HFFc6 (cell line): ENCODE measurements at regions not wholly inside any gene's neighbourhood (a gene's known extent, or its start where the extent isn't known, plus 50 kb on each side); places are given as distances from the start of the nearest gene placed in this dataset.

Source experiments
- DNase-seq: peaks from one replicate; pipeline ENCODE4 v3.0.0-alpha.2; 2018
- H3K27ac Mint-ChIP-seq: 2 replicates; pipeline ENCODE4 v1.8.0; 2020; ENCODE audit warnings: mild to moderate bottlenecking, mixed read lengths
- H3K27me3 Mint-ChIP-seq: 2 replicates; pipeline ENCODE4 v1.8.0; 2021; ENCODE audit warnings: mild to moderate bottlenecking, moderate library complexity, mixed read lengths; ENCODE audit not compliant: insufficient read depth
- H3K36me3 Mint-ChIP-seq: 2 replicates; pipeline ENCODE4 v1.8.0; 2021; ENCODE audit warnings: low read depth, mixed read lengths
- H3K4me1 Mint-ChIP-seq: 2 replicates; pipeline ENCODE4 v1.8.0; 2020; ENCODE audit warnings: low read depth, mixed read lengths
- H3K4me3 Mint-ChIP-seq: 2 replicates; pipeline ENCODE4 v1.8.0; 2020; ENCODE audit warnings: mild to moderate bottlenecking, moderate library complexity, mixed read lengths
- H3K9me3 Mint-ChIP-seq: 2 replicates; pipeline ENCODE4 v1.8.0; 2020; ENCODE audit warnings: mild to moderate bottlenecking, mixed read lengths
- TF ChIP-seq, protein P1 (sequence below): fragments of 200-600 bp; sonication (generic); IDR thresholded peaks from 2 replicates; pipeline ENCODE4 v1.5.0; 2021; ENCODE audit warnings: antibody characterized with exemption, mild to moderate bottlenecking

DNA sequence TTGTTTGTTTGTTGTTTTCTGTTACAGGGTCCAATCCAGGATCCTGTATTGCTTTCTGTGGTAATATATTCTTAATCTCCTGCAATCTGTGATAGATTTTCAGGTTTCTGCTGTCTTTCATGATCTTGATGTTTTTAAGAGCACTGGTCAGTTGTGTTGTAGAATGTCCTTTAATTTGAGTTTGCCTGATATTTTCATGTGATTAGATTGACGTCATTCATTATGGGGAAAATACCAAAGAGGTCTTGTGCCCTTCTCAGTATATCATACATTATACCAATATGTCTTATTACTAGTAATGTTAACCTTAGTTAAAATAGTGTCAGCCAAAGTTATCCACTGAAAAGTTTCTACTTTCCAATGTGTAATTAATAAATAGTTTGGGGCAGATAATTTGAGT lies 929.3 kb downstream of the PCDH19 start:
- Mint-ChIP-seq H3K27me3 (no peaks in the 10 kb centered on the region), H3K36me3 (no peaks in the 10 kb centered on the region), H3K4me1 (no peaks in the 10 kb centered on the region), H3K27ac (no peak overlapping the region), H3K9me3 (no peaks in the 10 kb centered on the region), H3K4me3 (no peak overlapping the region)
- TF ChIP-seq, protein P1, sequence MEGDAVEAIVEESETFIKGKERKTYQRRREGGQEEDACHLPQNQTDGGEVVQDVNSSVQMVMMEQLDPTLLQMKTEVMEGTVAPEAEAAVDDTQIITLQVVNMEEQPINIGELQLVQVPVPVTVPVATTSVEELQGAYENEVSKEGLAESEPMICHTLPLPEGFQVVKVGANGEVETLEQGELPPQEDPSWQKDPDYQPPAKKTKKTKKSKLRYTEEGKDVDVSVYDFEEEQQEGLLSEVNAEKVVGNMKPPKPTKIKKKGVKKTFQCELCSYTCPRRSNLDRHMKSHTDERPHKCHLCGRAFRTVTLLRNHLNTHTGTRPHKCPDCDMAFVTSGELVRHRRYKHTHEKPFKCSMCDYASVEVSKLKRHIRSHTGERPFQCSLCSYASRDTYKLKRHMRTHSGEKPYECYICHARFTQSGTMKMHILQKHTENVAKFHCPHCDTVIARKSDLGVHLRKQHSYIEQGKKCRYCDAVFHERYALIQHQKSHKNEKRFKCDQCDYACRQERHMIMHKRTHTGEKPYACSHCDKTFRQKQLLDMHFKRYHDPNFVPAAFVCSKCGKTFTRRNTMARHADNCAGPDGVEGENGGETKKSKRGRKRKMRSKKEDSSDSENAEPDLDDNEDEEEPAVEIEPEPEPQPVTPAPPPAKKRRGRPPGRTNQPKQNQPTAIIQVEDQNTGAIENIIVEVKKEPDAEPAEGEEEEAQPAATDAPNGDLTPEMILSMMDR = no peak
- DNase-seq = no peak

DNA sequence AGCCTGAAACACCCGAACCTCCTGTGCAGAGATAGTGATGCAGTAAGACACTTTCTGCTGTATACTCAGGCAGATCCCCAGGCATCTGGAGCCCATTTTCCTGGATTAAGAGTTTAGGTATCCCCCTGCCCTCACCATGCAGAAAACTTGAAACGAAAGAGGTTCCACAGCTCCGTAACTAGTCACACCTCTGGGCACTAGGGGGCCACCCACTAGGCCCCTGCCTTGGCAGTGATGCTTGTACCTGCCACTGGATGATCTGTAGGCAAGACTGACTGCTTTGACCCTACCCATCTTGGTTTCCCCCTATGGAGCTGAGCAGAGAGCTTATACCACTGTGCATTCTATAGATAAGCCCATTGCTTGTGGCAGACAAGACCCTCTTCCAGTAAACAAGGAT lies 940.6 kb downstream of the PCDH19 start:
- TF ChIP-seq, protein P1 = no peak
- H3K36me3 Mint-ChIP-seq = no peaks in the 10 kb centered on the region
- no peaks in the 10 kb centered on the region for H3K4me1 Mint-ChIP-seq
- no peak overlapping the region for H3K27ac Mint-ChIP-seq
- H3K9me3 Mint-ChIP-seq = no peaks in the 10 kb centered on the region; the same call in 1 of the 2 replicates
- no peak for DNase-seq
- no peak overlapping the region for H3K4me3 Mint-ChIP-seq
- H3K27me3 Mint-ChIP-seq = no peaks in the 10 kb centered on the region; the same call in 1 of the 2 replicates

DNA sequence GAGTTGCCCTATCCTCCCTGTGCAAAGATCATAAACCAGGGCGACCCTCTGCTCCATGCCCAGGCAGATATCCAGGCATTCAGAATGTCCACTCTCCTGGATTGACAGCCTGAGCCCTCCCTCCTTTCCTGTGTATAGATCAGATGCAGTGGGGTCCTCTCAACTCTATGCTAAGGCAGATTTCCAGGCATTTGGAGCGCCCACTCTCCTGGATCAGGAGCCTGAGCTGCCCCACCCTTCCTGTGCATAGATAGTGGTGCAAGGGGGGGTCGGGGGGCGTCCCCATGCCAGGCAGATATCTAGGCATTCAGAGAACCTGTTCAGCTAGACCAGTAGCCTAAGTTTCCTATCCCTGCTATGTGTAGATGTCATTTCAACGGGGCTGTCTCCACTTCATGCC lies 941.1 kb downstream of the PCDH19 start:
- Mint-ChIP-seq H3K4me1 (no peaks in the 10 kb centered on the region), H3K27me3 (no peaks in the 10 kb centered on the region; the same call in 1 of the 2 replicates), H3K4me3 (no peak overlapping the region), H3K36me3 (no peaks in the 10 kb centered on the region), H3K9me3 (no peaks in the 10 kb centered on the region; the same call in 1 of the 2 replicates), H3K27ac (no peak overlapping the region)
- no peak for DNase-seq
- TF ChIP-seq, protein P1 = no peak

DNA sequence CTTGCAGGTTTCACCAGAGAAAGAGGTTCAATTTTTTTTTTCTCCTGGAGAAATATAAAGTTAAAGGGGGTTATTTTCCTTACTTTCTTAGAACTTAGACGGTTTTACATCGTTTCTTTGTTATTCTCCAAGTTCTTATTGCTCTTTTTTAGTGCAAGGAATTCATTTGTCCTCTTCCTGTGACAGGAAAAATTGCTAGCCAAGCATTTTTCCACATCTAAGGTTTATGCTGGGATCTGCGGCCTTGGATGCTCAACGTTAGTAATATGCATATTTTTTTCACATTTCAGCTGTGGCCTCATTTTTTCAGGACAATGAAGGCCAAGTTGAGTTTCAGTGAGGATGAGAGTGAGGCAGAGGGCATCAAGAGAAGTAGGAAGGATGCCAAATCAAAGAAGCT lies 948.9 kb downstream of the PCDH19 start:
- H3K4me3 Mint-ChIP-seq = no peak overlapping the region
- TF ChIP-seq, protein P1 = no peak
- no peaks in the 10 kb centered on the region for H3K4me1 Mint-ChIP-seq
- H3K27me3 Mint-ChIP-seq = no peaks in the 10 kb centered on the region
- no peak for DNase-seq
- H3K36me3 Mint-ChIP-seq = no peaks in the 10 kb centered on the region
- H3K27ac Mint-ChIP-seq = no peak overlapping the region
- peaks cover 5% of the 10 kb centered on the region for H3K9me3 Mint-ChIP-seq

DNA sequence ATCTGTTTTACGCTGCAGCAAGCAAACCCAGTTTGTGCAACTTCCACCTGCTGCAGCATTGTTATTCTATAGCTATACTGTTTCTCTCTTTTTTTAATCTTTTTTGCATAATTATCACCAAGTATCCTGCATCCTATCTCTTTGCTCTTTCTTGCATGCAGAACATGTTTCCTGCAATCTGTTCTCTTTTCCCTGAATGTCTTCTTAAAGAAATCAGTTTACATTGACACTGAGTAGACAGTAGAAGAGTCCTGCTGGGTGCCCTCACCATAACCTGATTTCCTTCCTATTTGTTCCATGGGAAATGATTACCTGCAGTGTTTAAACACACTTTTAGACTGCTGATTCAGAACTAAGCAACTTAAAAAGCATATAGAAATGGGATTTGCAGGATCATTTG lies 964.7 kb downstream of the PCDH19 start:
- TF ChIP-seq, protein P1 = no peak
- no peaks in the 10 kb centered on the region for H3K36me3 Mint-ChIP-seq
- H3K27ac Mint-ChIP-seq = no peak overlapping the region
- no peaks in the 10 kb centered on the region for H3K9me3 Mint-ChIP-seq
- H3K4me3 Mint-ChIP-seq = no peak overlapping the region
- no peaks in the 10 kb centered on the region for H3K27me3 Mint-ChIP-seq
- no peak for DNase-seq
- H3K4me1 Mint-ChIP-seq = no peaks in the 10 kb centered on the region

DNA sequence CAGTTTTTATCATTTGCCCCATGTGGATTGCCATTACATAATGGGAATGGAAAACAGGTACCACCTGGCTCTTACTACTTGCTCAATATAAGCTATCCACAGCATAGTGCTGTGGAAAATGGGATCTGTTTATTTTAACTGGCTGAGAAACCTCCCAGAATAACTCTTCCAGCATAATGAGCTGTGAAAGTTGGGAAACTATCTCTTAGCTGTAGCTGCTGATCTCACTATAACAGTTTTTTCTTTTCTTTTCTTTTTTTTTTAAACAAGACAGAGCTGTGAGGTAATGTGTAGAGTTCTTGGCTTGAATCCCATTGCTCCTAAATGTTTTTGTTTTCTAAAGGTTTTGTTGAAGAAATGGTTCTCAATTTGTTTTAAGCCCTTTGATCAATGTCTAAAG lies 988.3 kb downstream of the PCDH19 start:
- Mint-ChIP-seq H3K27me3 (no peaks in the 10 kb centered on the region), H3K9me3 (peaks cover 3% of the 10 kb centered on the region), H3K4me3 (no peak overlapping the region), H3K36me3 (no peaks in the 10 kb centered on the region), H3K27ac (no peak overlapping the region), H3K4me1 (no peaks in the 10 kb centered on the region)
- TF ChIP-seq, protein P1 = no peak
- no peak for DNase-seq
